OCI-LY3 (cell line): ENCODE measurements at regions not wholly inside any gene's neighbourhood (a gene's known extent, or its start where the extent isn't known, plus 50 kb on each side); places are given as distances from the start of the nearest gene placed in this dataset.

Source experiments
- CTCF ChIP-seq: fragments of 200-600, 300-600 bp; sonication (generic); IDR thresholded peaks from 2 replicates; pipeline ENCODE4 v1.5.1; 2014; ENCODE audit warnings: antibody characterized with exemption, low read length, low read depth
- EZH2phosphoT487 ChIP-seq: fragments of 200-600 bp; shearing (Covaris generic); IDR thresholded peaks from 2 replicates; pipeline ENCODE4 v1.6.1; 2018; ENCODE audit warnings: antibody characterized with exemption, mixed run types, low read depth

- no peak for TF ChIP-seq CTCF
- TF ChIP-seq EZH2phosphoT487, result no peak
Measured at GRCh38 chr21:15534450-15534886, 195.3 kb upstream of the USP25 start.
